HG03139 (cell line): ENCODE measurements at regions not wholly inside any gene's neighbourhood (a gene's known extent, or its start where the extent isn't known, plus 50 kb on each side); places are given as distances from the start of the nearest gene placed in this dataset.

Experiments
- ATAC-seq: cut with Tn5 transposase; IDR thresholded peaks from one replicate; pipeline ENCODE4 v1.9.1; 2021; ENCODE audit not compliant: unreplicated experiment

DNA sequence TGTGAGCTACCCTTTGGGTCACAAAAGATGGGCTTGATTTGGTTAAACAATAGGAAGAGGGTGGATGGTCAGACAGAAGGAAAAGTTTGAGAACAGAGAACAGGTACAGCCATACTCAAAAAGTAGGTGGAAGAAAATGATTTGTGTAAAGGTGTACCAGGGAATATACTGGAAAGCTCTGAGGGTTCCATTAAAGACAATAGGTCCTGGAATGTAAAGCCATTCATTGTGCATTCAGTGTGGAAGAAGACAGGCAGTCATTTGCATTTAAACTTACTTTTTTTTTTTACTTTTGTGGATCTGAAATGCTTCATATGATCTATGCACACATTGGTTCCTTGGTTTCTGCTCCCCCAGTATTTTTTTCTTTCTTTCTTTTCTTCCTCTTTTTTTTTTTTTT lies 581.4 kb upstream of the PIK3C3 start:
- ATAC-seq = no peak

DNA sequence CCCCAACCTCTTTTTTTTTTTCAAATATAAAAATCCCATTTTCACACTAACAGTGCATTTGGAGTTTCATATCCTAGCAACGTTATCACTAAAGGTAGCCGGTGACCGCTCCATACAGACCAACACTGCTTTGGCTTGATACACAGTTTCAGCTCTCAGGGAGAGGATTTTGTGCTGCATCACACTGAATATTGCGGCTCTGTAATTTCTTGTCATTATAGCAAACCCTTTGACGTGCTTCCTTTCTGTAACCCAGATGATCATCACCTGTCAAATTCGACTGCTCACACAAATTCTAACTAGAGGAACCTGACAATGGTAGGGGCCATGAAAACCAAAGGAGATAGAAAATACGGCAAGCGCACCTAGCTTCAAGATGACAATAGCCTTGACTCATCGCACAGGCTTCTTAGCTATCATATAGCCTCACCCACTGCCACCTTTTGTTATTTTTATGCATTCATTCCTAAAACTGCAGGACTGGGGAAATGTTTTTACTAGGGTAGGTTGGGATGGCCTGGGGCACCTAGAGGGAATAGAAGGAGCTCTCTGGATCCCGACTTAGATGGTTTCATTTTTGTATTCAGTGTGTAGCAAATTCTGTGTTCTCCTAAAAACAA lies 582.9 kb upstream of the PIK3C3 start:
- no peak for ATAC-seq

DNA sequence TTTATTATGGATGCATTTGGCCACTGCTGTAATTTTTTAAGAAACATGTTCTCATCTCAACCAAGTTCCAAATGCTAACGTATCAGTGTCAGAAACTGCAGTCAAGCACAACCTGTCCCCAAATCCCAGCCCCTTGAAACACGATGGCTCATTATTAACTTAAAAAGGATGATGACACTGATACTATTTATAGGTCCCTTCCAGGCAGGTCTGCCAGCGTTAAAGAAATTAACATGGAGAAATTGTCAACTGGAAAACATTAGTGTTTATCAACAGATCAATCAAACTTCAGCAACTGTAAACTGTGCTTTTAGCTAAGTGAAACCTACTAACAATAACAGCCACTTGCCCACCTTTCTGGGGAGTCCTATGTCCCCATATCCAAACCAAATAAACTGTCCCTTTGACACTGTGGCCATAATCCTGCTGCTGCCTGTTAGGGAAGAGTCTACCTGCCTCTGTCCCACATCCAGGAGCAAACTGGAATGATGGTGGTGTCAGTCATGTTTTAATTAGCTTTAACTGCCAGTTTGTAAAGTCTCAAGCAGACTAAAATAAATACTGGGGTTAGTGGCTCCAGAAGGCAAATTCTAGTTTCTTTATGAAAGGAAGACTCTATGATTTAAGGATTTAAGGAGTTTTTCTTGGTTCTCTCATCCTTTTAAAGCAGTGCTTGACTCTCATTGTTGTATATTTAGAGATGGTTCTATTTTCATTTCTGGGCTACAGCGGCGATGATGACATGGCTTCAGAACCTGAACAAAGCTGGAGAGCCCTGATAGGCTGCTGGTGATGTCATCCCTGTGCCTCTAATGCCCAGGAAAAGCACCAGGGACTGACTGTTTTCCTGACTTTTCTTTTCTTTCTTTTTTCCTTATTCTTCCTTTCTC lies 583.6 kb upstream of the PIK3C3 start:
- ATAC-seq = no peak

DNA sequence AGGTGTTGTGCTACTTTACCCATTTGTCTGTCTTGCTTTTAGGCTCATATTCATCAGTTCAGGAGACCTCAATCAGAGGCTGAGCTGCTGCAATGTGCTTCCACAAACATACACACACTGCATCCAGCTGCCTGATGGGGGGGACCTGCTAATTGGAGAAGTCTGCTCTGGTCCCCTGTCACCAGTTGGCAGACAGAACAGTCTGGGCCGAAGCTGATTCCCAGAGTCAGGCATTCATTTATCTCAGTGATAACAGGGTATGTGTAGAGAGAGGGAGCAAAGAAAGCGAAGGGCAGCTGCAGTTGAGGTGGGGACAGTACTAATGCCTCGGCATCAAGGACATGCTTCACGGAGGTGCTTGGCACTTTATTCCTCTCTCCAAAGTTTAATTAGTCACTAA lies 584.3 kb upstream of the PIK3C3 start:
- no peak for ATAC-seq

DNA sequence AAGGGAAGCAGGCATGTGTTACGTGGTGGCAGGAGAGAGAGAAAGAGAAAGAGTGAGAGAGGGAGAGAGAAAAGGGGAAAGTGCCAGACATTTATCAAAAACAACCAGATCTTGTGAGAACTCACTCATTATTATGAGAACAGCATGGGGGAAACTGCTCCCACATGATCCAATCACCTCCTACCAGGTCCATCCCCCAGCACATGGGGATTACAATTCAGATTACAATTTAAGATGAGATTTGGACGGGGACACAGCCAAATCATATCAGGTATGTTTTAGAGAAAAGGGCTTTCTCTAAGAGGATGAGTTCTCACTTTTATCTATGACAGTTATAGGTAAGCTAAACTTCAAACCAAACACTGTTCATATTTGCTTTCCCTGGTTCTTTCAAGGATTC lies 597.3 kb upstream of the PIK3C3 start:
- ATAC-seq = no peak

DNA sequence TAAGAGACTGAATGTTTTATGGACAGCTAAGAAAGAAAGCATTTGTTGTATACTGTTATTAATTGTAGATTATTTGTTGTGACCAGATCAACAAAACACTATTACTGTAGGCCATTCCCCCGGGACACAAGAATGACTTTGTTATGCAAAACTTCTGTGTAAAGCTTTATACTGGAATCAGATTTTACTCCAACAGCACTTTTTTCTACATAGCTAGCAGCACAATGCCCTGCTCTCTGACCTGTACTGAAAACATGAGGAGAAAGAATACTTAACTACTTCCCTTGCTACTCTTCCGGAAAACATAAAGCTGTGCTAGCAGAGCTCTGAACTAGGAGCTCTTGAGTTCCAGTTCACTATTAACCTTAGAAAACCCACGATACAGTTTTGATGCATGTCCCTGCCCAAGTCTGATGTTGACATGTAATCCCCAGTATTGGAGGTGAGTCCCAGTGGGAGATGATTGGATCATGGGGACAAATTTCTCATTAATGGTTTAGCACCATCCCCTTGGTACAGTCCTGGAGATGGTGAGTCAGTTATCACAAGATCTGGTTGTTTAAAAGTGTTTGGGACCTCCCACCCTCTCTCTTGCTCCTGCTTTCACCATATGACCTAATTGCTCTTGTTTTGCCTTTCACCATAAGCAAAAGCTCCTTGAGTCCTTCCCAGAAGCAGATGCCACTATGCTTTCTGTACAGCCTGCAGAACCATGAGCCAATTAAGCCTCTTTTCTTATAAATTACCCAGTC lies 601.1 kb upstream of the PIK3C3 start:
- ATAC-seq = no peak

DNA sequence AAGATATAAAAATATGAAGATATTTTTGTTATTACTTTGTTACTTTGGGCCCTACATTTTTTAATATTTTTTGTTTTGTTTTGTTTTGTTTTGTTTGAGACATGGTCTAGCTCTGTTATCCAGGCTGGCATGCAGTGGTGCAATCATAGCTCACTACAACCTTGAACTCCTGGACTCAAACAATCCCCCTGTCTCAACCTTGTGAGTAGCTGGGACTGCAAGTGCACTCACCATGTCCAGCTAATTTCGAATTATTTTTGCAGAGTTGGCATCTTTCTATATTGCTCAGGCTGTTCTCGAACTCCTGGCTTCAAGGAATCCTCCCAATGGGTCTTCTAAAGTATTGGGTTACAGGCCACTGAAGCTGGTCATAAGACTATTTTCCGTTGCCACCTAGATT lies 603.6 kb upstream of the PIK3C3 start:
- no peak for ATAC-seq

DNA sequence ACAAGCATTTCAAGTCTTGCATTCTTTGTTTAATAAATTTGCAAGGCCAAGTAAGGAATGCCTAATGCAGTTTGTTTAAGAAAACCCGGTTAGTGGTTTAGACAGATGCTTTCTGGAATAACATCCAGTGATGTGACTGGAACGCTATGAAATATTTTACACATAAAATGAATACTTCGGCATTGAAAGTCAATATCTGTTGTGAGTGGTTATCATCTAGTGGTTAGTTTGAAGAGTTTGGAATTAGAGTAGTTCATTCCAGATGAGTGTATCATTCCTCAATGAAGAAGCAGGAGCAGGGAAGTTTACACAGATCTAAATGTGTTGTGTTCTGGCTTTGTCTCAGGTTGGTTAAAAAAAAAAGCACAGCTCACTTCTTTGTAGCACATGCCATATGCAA lies 608.0 kb upstream of the PIK3C3 start:
- ATAC-seq = no peak

DNA sequence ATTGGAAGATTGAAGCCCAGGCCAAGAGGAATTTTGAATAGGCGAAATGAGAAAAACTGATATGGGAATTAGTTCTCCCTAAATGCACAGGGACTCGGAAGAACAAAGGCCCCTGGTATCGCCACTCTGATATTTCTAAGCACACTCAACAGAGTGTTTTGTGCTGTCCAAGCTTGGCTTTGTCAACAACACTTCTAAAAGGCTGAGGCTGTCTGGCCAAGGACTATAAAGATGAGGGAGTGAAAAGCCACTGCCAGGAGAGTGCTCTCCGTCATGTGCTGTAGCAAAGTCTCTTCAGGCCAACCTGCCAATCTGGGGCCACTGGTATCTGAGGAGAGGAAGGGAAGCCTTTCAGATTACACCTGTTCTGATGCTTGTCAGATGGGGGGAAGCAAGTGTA lies 611.2 kb upstream of the PIK3C3 start:
- ATAC-seq = no peak

DNA sequence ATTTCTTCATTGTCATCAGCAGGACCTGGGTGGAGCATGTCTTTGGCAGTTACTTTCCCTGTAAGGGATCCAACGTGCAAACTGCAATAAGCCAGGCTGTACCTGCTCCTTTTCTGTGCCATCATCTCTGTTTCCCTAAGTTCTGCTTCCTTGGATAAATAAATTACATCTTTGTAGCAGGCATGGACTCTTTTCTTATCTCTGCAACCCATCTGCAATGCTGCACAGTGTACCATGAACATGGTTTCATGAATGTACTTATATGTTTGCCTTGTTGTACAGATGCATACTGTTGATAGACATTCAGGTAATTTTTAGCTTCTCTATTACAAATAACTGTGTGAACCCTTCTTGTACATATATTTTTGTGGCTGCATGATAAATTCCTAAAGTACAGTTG lies 616.7 kb upstream of the PIK3C3 start:
- no peak for ATAC-seq

DNA sequence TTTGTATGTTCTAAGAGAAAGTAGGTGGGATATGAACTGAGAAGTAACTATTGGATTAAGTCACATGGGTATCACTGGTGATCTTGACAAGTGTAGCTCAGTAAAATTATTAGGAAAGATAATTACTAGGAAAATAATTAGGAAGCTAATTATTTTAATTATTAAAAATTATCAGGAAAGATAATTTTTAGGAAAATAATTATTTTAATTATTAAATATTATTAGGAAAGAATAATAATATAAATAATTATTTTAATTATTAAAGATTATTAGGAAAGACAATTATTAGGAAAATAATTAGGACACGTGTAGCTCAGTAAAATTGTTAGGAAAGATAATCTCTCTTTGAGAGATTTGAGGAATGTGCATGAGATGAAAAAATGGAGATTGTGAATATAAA lies 623.4 kb upstream of the PIK3C3 start:
- ATAC-seq = no peak

DNA sequence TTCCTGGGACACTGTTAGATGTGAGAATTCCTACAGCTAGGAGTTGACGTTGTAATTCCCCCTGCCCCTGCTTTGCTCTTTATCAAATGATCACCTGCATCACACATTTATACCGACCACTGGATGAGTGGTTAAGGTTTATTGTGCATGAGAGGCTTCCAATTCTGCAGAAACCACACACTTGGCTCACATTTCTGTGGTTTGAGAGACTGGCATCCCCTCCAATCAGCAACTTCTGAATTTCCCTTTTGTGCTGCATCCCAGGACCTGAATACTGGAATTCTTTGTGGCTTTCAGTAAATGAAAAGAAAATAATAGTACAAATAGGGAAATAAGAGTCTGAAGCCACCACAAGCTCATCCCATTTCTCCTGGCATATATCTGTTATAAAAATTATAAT lies 628.7 kb upstream of the PIK3C3 start:
- no peak for ATAC-seq

DNA sequence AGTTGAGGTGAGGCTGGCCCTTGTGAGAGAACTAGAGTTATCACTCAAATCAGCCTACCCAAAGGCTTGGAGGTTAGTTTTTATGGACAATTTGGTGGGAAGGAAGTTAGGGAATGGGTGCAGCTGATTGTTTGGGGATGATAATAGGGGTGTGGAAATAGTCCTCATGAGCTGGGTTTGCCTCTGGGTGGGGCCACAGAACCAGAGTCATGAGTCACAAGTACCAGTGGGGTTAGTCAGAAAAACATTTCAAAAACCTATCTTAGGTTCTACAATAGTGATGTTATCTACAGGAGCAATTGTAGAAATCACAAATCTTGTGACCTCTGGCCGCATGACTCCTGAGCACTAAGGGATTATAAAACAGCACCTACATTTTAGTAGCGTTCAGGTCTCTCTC lies 630.1 kb upstream of the PIK3C3 start:
- no peak for ATAC-seq

DNA sequence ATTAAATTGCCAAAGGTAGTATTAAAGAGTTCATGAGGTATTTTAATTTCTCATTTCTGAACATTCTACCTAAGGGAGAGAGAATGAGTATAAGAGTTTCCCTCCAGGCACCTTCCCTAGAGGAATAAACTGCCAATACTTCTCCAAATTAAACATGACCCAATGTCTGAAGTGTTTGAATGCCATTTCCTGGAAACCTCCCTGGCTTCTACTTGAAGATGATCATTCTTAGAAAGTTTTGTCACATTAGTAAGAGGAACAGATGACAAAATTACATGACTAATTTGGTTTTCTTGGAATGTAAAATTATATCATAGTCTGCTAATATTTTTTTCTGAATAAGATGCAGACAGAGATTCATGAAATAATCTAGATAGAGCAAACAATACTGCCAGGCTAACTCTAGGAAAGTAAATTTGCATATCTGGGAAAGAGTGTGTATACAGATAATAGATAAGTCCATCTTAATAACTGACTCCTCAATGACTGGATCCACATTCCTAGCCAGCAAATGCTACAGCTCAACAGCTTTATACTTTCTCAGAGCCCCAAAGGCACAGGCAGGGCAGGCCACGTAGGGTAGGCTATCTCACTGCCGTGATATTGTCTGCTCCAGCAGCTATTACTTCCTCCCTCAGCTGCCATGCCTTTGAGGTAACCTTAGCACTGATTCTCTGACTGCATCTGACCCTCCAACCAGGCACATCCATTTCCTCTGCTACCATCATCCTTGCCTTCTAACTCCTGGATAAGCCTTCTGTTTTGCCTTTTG lies 630.8 kb upstream of the PIK3C3 start:
- no peak for ATAC-seq

DNA sequence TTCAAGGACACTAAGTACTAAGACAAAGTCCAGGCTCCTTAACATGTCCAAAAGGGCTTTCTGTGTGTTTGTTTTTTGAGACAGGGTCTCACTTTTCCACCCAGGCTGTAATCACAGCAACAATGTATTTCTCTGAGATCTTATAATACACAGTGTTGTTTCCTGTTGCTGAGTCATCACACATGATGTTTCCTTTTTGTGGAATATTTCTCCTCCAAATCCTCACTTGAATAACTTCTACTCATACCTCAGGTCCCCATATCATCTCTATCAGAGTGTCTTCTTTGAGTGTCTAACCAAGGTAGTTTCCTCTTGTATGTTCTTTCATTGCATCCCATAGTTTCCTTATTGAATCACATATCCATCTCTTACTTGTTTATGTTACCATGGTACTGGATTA lies 632.0 kb upstream of the PIK3C3 start:
- ATAC-seq = no peak

DNA sequence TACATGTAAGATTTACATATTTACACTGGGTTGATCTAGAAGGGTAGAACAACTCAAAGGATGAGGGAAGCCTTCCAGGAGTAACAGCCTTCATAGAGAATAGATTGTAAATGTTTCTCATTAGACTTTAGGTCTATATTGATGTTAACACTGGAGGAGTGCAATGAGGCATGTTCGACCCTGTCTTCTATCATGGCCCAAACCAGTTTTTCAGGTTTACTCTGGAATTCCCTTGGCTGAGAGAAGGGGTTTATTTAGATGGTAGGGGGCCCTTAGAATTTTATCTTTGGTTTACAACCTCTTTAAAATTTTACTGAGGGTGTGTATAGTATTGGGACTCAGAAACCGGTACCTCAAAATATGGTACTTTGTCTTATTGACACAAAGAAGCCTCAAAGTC lies 634.9 kb upstream of the PIK3C3 start:
- no peak for ATAC-seq

DNA sequence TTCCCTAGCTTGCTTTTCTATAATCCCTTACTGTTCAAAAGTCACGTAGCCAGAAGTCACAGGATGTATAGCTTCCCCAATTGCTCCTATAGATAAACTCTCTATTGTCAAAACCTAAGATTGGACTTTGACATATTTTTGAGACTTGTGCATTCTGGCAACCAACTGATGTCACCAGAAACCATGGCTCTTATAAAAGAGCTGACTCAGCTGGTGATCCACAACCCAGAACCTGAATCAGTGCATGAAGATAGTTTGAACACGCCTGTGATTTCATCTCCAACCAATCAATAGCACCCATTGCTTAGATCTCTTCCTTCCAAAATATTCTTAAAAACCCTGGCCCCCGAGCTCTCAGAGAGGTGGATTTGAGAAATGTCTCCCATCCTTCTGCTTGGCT lies 639.9 kb upstream of the PIK3C3 start:
- ATAC-seq = no peak

DNA sequence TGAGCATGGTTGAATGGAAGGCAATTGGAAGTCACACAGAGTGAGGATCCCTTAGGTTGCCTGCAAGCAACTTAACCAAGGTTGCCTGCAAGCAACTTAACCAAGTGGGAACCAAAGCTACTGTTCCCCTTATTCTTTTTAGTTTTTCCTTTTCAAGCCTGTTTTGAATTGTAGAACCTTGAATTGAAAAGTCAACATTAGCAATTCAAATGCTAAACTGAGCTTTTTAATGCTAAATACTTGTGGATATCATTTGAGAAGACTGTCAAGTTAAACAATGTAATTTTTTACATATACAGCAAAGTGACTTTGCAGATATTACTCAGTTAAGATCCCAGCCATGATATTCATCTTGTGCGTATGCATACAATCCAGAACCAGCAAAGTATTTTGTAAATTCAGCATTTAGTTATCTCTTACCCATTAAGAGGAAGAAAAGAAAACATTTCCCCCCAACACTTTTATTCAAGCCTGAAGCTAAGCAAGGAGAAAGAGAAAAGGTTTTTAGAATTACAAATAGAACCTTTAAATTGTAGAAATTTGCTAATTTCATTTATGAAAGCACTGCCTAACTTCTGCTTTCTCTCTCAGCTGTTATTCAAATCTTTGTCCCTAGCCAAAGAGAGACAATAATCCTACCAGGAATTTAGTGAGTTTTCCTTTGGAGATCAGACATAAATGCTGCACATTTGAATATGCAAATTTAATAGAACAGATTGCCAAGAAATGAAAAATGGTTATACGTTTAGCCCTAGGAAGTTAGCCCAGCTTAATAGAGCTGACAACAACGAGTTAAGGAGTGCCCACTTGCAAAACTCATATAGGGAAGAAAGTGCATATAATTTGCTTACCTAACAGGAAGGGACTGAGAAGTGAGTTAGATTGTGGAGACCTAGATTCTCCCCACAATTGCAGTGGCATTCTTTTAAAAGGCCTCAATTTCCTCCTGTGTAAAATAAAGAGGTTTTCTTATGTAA lies 643.2 kb upstream of the PIK3C3 start:
- no peak for ATAC-seq

DNA sequence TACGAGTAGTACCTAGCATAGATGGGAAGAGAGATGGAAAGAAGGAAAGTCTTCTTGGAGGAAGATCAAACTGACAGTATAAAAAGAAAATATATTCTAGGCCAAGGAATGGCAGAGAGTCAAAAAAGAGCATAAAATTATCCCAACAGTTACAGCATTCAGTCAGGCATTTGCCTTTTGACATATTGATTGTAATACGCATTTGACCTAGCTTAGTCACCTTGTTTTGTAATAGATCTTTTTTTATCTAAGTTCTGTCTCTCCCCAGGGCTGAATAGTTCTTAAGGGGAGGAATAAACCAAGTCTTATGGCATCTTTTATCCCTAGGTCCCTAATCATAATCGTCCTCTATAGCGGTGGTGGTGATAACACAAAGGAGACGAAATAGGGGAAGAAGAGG lies 657.3 kb upstream of the PIK3C3 start:
- no peak for ATAC-seq

DNA sequence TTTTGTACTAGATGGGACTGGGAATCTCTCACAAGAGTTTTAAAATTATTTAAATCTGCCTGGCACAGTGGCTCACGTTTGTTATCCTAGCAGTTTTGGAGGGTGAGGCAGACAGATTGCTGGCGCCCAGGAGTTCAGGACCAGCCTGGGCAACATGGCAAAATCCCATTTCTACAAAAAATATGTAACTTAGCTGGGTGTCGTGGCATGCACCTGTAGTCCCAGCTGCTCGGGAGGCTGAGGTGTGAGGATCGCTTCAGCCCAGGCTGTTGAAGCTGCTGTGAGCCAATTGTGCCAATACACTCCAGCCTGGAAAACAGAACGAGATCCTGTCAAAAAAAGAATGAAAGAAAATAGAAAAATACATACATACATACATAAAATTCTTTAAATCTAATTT lies 685.7 kb upstream of the PIK3C3 start:
- ATAC-seq = no peak
